ENCODE measurements at regions not wholly inside any gene's neighbourhood (a gene's known extent, or its start where the extent isn't known, plus 50 kb on each side); places are given as distances from the start of the nearest gene placed in this dataset.

DNA sequence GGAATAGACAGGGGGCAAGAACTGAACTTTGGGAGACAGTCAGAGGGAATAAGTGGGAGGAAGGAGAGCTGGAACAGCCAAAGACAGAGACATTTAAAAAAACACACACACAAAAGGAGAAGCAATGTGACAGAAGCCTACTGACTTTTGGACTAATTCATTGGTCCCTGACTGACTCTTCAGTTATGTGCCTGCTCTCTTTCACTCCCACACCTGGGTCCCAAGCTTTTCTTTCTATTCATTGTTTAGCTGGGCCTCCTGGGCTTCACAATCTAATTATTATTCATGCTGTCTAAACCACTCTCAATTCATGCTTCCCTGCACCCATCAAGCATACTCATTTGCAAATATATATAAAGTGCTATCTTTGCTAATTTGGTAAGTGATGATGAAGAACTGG, 139.2 kb upstream of the IRS4 start:
- TF ChIP-seq, protein P1, sequence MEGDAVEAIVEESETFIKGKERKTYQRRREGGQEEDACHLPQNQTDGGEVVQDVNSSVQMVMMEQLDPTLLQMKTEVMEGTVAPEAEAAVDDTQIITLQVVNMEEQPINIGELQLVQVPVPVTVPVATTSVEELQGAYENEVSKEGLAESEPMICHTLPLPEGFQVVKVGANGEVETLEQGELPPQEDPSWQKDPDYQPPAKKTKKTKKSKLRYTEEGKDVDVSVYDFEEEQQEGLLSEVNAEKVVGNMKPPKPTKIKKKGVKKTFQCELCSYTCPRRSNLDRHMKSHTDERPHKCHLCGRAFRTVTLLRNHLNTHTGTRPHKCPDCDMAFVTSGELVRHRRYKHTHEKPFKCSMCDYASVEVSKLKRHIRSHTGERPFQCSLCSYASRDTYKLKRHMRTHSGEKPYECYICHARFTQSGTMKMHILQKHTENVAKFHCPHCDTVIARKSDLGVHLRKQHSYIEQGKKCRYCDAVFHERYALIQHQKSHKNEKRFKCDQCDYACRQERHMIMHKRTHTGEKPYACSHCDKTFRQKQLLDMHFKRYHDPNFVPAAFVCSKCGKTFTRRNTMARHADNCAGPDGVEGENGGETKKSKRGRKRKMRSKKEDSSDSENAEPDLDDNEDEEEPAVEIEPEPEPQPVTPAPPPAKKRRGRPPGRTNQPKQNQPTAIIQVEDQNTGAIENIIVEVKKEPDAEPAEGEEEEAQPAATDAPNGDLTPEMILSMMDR (tag by site-specific recombination; IDR thresholded peaks at IDR 0.05) = no peak
- no peak for TF ChIP-seq ZNF76 (tag by site-specific recombination; IDR thresholded peaks at IDR 0.05; ENCODE audit: borderline replicate concordance, low read depth)
- no peak for TF ChIP-seq ZNF510 (tag by site-specific recombination; IDR thresholded peaks at IDR 0.05; ENCODE audit: insufficient replicate concordance)
- no peak for TF ChIP-seq ZNF335 (tag by site-specific recombination; conservative IDR thresholded peaks at IDR 0.05)
- no peak for TF ChIP-seq ZNF138 (tag by site-specific recombination; IDR thresholded peaks at IDR 0.05; ENCODE audit: borderline replicate concordance)
- TF ChIP-seq ZNF501 (tag by site-specific recombination; IDR thresholded peaks at IDR 0.05) = no peak
- TF ChIP-seq, protein P2, sequence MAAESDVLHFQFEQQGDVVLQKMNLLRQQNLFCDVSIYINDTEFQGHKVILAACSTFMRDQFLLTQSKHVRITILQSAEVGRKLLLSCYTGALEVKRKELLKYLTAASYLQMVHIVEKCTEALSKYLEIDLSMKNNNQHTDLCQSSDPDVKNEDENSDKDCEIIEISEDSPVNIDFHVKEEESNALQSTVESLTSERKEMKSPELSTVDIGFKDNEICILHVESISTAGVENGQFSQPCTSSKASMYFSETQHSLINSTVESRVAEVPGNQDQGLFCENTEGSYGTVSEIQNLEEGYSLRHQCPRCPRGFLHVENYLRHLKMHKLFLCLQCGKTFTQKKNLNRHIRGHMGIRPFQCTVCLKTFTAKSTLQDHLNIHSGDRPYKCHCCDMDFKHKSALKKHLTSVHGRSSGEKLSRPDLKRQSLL (tag by site-specific recombination; IDR thresholded peaks at IDR 0.05) = no peak
- no peak for TF ChIP-seq ZNF792 (tag by site-specific recombination; IDR thresholded peaks at IDR 0.05)
- TF ChIP-seq ZFP69B (tag by site-specific recombination; IDR thresholded peaks at IDR 0.05) = no peak
- TF ChIP-seq ZNF610 (tag by site-specific recombination; IDR thresholded peaks at IDR 0.05; ENCODE audit: borderline replicate concordance) = no peak
- TF ChIP-seq, protein P3, sequence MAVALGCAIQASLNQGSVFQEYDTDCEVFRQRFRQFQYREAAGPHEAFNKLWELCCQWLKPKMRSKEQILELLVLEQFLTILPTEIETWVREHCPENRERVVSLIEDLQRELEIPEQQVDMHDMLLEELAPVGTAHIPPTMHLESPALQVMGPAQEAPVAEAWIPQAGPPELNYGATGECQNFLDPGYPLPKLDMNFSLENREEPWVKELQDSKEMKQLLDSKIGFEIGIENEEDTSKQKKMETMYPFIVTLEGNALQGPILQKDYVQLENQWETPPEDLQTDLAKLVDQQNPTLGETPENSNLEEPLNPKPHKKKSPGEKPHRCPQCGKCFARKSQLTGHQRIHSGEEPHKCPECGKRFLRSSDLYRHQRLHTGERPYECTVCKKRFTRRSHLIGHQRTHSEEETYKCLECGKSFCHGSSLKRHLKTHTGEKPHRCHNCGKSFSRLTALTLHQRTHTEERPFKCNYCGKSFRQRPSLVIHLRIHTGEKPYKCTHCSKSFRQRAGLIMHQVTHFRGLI (tag by site-specific recombination; IDR thresholded peaks at IDR 0.05) = no peak

All from HEK293 (cell line).